ENCODE measurements at regions not wholly inside any gene's neighbourhood (a gene's known extent, or its start where the extent isn't known, plus 50 kb on each side); places are given as distances from the start of the nearest gene placed in this dataset.
A peak's percentile ranks its signal among the peaks of the same experiment; 100 is the strongest.

DNA sequence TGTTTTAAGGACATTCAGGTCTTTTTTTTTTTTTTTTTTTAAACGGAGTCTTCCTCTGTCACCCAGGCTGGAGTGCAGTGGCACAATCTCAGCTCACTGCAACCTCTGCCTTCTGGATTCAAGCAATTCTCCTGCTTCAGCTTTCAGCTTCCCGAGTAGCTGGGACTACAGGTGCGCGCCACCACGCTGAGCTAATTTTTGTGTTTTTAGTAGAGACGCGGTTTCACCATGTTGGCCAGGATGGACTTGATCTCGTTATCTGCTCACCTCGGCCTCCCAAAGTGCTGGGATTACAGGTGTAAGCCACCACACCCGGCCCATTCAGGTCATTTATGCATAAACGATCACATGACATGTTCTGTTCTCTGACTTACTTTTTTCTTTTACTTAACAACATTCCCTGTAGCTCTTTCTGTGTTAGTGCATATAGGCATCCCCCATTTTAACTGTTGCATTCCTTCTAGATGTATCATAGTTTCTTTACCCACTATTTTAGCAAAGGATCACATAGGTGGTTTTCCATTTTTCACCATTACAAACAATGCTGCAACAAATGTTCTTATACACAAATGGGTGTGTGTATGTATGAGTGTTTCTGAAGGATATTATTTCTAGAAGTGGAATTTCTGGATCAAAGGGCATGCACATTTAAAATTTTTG is 74.2 kb downstream of the ARF6 start:
- Histone ChIP-seq H3K9me3 (no peaks in the 10 kb centered on the region), H3K27ac (no peak overlapping the region), H3K27me3 (replicated peaks in 1 of 7) (no peaks in the 10 kb centered on the region), H3K36me3 (no peaks in the 10 kb centered on the region), H3K4me1 (peaks cover 13 to 52% (median 41%) of the 10 kb centered on the region in 6 donors), H3K4me3 (no peak overlapping the region)
- intact Hi-C loops (cut with DNase I; ENCODE audit: low total_unique reads) = no loop called here
- 94 to 97% (median 94%) methylated on average over 11 of the region's 11 CpGs for WGBS, 5 donors
- DNase-seq = no peak
- TF ChIP-seq POLR2A (IDR thresholded peaks at IDR 0.05) = no peak

DNA sequence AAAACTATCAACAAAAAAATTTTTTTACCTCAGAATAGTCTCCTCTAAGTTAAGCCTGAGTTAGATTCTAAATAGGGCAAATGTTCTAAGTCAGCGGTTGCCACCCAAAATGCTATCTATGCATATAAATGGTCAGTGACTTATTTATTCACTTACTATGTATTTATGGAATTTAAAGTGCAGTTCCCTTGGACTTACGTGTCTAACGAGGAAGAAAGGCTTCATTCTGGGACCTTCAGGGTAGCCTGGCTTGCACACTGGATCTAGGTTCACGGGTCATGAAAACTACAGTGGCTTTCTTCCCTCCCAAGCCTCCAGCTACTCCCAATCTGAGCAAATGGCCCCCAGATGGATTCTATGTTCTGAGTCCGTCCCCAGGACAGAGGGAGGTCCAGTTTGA is 77.1 kb downstream of the ARF6 start:
- no peak for DNase-seq
- no peaks in the 10 kb centered on the region for H3K27me3 ChIP-seq (replicated peaks in 1 of 7)
- WGBS, 5 donors = 85 to 88% (median 87%) methylated on average over 5 of the region's 5 CpGs
- H3K4me3 ChIP-seq = no peak overlapping the region
- intact Hi-C loops (cut with DNase I; ENCODE audit: low total_unique reads) = no loop called here
- no peak for TF ChIP-seq POLR2AphosphoS5 (IDR thresholded peaks at IDR 0.05)
- no peak for TF ChIP-seq CTCF (IDR thresholded peaks at IDR 0.05 in 8 of 11, conservative IDR thresholded peaks at IDR 0.05 in 3 of 11)
- no peak for TF ChIP-seq POLR2A (IDR thresholded peaks at IDR 0.05)
- no peaks in the 10 kb centered on the region for H3K36me3 ChIP-seq
- peak overlapping the region; percentile 68 to 96 (median 89) for H3K27ac ChIP-seq
- peaks cover 32 to 72% (median 52%) of the 10 kb centered on the region in 6 donors for H3K4me1 ChIP-seq
- no peaks in the 10 kb centered on the region for H3K9me3 ChIP-seq

DNA sequence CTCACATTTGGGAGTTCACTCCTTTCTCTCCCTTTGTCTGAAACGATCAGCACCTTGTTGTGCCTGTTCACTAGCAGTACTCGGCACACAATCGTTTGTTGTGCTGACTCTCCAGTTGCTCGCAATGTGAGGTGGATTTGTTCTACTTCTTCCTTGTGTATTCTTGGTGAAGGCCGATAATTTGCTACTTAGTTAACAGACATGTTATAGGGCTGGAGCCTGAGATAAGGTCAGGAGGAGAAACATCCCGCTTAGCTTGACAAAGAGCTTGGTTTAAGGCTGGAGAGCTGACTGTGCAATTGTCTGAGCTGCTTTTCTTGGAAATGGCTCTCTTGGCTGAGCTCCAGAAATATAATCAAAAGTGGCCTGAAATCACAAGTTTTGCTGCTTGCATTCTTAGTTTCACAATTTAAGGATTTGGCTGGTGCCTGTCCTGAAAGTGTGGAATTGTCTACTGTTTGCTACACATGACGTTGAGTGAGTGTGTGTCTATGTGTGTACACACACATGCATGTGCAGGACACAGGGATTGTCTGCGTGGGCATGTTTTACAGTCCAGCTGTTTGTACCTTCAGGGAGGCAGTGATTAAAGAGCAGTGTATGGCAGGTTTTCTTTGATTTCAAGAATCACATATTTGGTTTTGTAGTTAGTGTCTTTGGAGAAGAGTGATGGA is 77.7 kb downstream of the ARF6 start:
- TF ChIP-seq POLR2A (IDR thresholded peaks at IDR 0.05) (no peak), POLR2AphosphoS5 (IDR thresholded peaks at IDR 0.05) (no peak), CTCF (IDR thresholded peaks at IDR 0.05 in 8 of 11, conservative IDR thresholded peaks at IDR 0.05 in 3 of 11) (no peak)
- WGBS, 5 donors = 36 to 43% (median 39%) methylated on average over 8 of the region's 8 CpGs
- Histone ChIP-seq H3K4me3 (peak overlapping the region in 1 of 8 donors; percentile 21), H3K36me3 (no peaks in the 10 kb centered on the region), H3K27ac (peak overlapping the region; percentile 68 to 96 (median 89)), H3K4me1 (peaks cover 33 to 78% (median 50%) of the 10 kb centered on the region in 6 donors), H3K27me3 (replicated peaks in 1 of 7) (no peaks in the 10 kb centered on the region), H3K9me3 (no peaks in the 10 kb centered on the region)
- DNase-seq = no peak
- intact Hi-C loops (cut with DNase I; ENCODE audit: low total_unique reads) = no loop called here

DNA sequence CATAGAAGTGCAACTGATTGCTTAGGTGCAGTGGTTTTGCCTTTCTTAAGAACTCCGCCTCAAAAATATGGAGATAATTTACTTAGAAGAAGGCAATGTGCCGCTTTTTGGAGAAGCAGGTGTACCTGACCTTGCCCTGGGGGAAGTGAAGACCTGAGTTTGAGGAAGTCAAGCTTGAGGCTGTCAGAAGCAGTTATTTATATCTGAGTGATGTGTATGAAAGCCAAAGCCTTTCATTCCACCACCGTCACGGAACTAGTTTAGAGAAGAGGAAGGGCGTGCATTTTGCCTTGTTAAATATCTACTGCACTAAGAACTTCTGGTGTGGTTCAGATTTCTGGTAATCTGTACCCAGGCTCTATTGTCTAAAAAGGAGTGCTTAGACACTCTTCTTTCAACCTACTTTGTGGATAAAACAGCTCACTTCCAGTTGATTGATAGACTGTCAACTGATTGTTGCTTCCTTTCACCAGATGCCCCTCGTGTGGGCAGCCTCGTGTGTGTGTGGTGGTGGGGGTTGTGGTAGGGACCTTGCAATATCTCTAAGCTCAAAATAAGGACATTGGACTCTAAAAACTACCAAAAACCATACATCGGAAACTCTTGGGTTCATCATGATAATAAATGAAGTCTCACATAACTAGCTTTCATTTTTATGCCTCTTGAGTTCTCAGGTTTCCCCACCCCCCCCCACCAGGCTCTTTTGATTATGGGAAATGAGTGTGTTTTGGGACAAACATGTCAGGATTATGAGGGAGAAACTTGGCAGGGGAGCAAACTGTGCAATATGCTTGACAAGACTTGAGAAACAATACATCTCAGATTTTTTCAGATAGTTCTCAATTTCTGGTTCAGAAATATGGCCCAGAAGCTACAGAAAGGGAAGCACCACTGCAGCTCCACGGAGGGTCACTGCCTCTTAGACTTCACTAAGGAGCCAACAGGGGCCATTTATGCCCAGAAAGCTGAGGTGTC is 78.6 kb downstream of the ARF6 start:
- TF ChIP-seq POLR2A (IDR thresholded peaks at IDR 0.05) (peak in 2 of 3 donors; percentile 25 to 46), CTCF (IDR thresholded peaks at IDR 0.05 in 8 of 11, conservative IDR thresholded peaks at IDR 0.05 in 3 of 11) (no peak), POLR2AphosphoS5 (IDR thresholded peaks at IDR 0.05) (peak in 1 of 3 donors; percentile 90)
- no peak for DNase-seq
- intact Hi-C loops (cut with DNase I; ENCODE audit: low total_unique reads) = no loop called here
- H3K4me1 ChIP-seq = peaks cover 37 to 81% (median 57%) of the 10 kb centered on the region in 6 donors
- peak overlapping the region; percentile 68 to 96 (median 89) for H3K27ac ChIP-seq
- no peaks in the 10 kb centered on the region for H3K27me3 ChIP-seq (replicated peaks in 1 of 7)
- no peaks in the 10 kb centered on the region for H3K9me3 ChIP-seq
- no peaks in the 10 kb centered on the region for H3K36me3 ChIP-seq
- H3K4me3 ChIP-seq = peak overlapping the region in 1 of 8 donors; percentile 21
- WGBS, 5 donors = 10 to 21% (median 16%) methylated on average over 9 of the region's 9 CpGs
